PC-9 (cell line): ENCODE measurements at regions not wholly inside any gene's neighbourhood (a gene's known extent, or its start where the extent isn't known, plus 50 kb on each side); places are given as distances from the start of the nearest gene placed in this dataset.

Experiments used
- EZH2 ChIP-seq: fragments of 200-600 bp; sonication (generic); IDR thresholded peaks from 2 replicates; pipeline ENCODE4 v1.8.0; 2017; ENCODE audit warnings: antibody characterized with exemption, low read depth
- TF ChIP-seq, protein P1 (sequence below): fragments of 200-600 bp; sonication (generic); conservative IDR thresholded peaks from 2 replicates; pipeline ENCODE4 v1.6.1; 2017; ENCODE audit warnings: mixed run types, antibody characterized with exemption, mild to moderate bottlenecking, moderate library complexity

DNA sequence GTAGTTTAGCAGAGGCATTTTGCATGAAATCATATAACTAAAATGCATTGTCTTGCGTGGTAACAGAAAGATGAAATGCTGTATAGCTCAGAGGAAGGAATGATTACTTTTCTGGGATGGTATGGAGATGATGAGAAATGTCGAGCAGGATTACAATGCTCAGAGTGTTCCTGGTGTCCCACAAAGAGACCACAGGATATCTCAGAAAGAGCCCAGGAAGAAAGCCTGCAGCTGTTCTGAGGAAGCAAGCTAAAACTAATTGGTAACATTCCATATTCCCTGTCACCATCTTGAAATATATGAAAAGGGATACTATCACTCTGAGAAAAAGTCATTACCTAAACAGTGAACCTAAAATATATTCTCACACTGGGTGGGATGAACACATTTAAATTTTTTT lies 233.1 kb downstream of the POU4F1 start:
- TF ChIP-seq, protein P1, sequence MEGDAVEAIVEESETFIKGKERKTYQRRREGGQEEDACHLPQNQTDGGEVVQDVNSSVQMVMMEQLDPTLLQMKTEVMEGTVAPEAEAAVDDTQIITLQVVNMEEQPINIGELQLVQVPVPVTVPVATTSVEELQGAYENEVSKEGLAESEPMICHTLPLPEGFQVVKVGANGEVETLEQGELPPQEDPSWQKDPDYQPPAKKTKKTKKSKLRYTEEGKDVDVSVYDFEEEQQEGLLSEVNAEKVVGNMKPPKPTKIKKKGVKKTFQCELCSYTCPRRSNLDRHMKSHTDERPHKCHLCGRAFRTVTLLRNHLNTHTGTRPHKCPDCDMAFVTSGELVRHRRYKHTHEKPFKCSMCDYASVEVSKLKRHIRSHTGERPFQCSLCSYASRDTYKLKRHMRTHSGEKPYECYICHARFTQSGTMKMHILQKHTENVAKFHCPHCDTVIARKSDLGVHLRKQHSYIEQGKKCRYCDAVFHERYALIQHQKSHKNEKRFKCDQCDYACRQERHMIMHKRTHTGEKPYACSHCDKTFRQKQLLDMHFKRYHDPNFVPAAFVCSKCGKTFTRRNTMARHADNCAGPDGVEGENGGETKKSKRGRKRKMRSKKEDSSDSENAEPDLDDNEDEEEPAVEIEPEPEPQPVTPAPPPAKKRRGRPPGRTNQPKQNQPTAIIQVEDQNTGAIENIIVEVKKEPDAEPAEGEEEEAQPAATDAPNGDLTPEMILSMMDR, result no peak
- TF ChIP-seq EZH2, result no peak
